Lower lobe of right lung (tissue), 2 donors: ENCODE measurements at regions not wholly inside any gene's neighbourhood (a gene's known extent, or its start where the extent isn't known, plus 50 kb on each side); places are given as distances from the start of the nearest gene placed in this dataset.

ENCODE experiments used
- ATAC-seq, 2 donors: fragments of 200-7000 bp; cut with Tn5 transposase; one replicate each; pipeline ENCODE4 v1.9.1; 2020 to 2022; ENCODE audit warnings: mild to moderate bottlenecking in 2 of 2, moderate library complexity in 2 of 2
- DNase-seq: peaks from one replicate; pipeline ENCODE4 v3.0.0-alpha.2; 2020
- H3K27ac ChIP-seq: fragments of 200-600 bp; one replicate; pipeline ENCODE4 v1.8.0; 2022
- H3K27me3 ChIP-seq: fragments of 200-600 bp; one replicate; pipeline ENCODE4 v1.8.0; 2022; ENCODE audit warnings: low read depth
- H3K36me3 ChIP-seq: fragments of 200-600 bp; one replicate; pipeline ENCODE4 v1.8.0; 2022; ENCODE audit warnings: mild to moderate bottlenecking
- H3K4me1 ChIP-seq: fragments of 200-600 bp; one replicate; pipeline ENCODE4 v1.8.0; 2022
- H3K4me3 ChIP-seq: fragments of 200-600 bp; one replicate; pipeline ENCODE4 v1.8.0; 2022; ENCODE audit warnings: mild to moderate bottlenecking
- H3K9me3 ChIP-seq: fragments of 200-600 bp; one replicate; pipeline ENCODE4 v1.8.0; 2022
- intact Hi-C: fragments of 100-400 bp; cut with DNase I; formaldehyde crosslinking; loops from one replicate; pipeline ENCODE4 v1.11.0; 2022
- TF ChIP-seq, protein P1 (sequence below): fragments of 200-600 bp; IDR thresholded peaks from one replicate; pipeline ENCODE4 v1.8.0; 2022; ENCODE audit warnings: antibody characterized with exemption, mild to moderate bottlenecking
- donor health status: DM: no; HTN: yes; CAD: no; lungs with severe emphysema.

DNA sequence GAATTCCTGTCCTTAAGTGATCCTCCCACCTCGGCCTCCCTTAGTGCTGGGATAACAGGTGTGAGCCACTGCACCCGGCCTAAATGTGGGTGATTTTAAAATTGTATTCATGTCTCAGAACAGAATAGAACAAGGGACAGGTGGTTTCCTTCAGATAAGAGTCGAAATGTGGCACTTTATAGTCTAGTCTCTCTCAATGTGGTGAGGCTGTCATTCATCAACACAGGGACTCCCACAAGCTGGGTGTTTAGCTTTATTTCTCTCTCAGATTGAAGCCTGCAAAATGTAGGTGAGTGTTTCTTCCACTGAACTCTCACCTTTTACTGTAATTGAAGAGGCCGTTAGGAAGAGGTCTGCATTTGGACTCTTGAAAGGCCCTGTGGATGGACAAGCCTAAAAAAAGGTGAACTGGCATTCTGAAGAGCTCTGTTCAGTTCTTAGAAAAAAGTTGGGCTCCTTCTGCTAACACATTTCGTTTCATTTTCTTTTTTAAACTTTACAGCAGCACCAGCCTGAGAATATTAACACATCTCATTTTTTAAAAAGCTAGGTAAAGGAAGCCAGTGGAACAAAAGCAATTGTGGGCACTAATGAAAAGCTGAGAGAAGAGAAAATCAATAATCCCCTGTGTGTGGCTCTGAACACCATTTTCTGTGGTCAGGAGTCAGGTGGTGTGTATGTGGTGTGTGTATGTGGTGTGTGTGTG is 126.2 kb upstream of the SLC28A3 start:
- no peaks in the 10 kb centered on the region for H3K27me3 ChIP-seq
- TF ChIP-seq, protein P1, sequence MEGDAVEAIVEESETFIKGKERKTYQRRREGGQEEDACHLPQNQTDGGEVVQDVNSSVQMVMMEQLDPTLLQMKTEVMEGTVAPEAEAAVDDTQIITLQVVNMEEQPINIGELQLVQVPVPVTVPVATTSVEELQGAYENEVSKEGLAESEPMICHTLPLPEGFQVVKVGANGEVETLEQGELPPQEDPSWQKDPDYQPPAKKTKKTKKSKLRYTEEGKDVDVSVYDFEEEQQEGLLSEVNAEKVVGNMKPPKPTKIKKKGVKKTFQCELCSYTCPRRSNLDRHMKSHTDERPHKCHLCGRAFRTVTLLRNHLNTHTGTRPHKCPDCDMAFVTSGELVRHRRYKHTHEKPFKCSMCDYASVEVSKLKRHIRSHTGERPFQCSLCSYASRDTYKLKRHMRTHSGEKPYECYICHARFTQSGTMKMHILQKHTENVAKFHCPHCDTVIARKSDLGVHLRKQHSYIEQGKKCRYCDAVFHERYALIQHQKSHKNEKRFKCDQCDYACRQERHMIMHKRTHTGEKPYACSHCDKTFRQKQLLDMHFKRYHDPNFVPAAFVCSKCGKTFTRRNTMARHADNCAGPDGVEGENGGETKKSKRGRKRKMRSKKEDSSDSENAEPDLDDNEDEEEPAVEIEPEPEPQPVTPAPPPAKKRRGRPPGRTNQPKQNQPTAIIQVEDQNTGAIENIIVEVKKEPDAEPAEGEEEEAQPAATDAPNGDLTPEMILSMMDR, result no peak
- DNase-seq, result no peak

GRCh38 chr9:84471816-84472215 is 131.3 kb upstream of the SLC28A3 start:
- H3K9me3 ChIP-seq, result no peaks in the 10 kb centered on the region
- no peaks in the 10 kb centered on the region for H3K4me1 ChIP-seq
- no peaks in the 10 kb centered on the region for H3K36me3 ChIP-seq
- no peak overlapping the region for H3K4me3 ChIP-seq
- DNase-seq, result no peak
- no peak for ATAC-seq
- H3K27ac ChIP-seq, result no peak overlapping the region
- intact Hi-C loops, result no loop called here
- TF ChIP-seq, protein P1, result no peak
- no peaks in the 10 kb centered on the region for H3K27me3 ChIP-seq

More for the DNA sequence above, 126.2 kb upstream of the SLC28A3 start:
- Histone ChIP-seq H3K36me3 (no peaks in the 10 kb centered on the region), H3K4me1 (no peaks in the 10 kb centered on the region), H3K4me3 (no peak overlapping the region), H3K27ac (no peak overlapping the region), H3K9me3 (no peaks in the 10 kb centered on the region)
- ATAC-seq, result no peak
- intact Hi-C loops, result no loop called here

DNA sequence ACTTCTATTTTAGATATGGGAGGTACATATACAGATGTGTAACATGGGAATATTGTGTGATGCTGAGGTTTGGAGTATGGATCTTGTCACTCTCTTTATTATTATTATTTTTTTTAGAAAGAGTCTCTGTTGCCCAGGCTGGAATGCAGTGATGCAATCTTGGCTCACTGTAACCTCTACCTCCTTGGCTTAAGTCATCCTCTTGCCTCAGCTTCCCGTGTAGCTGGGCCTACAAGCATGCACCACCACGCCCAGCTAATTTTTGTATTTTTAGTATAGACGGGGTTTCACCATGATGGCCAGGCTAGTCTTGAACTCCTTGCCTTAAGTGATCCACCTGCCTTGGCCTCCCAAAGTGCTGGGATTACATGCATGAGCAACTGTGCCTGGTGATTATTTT is 138.4 kb upstream of the SLC28A3 start:
- Histone ChIP-seq H3K27ac (no peak overlapping the region), H3K27me3 (no peaks in the 10 kb centered on the region), H3K4me1 (no peaks in the 10 kb centered on the region), H3K36me3 (no peaks in the 10 kb centered on the region), H3K9me3 (no peaks in the 10 kb centered on the region), H3K4me3 (no peak overlapping the region)
- DNase-seq (no peak), ATAC-seq (no peak)
- intact Hi-C loops, result no loop called here
- TF ChIP-seq, protein P1, result no peak

DNA sequence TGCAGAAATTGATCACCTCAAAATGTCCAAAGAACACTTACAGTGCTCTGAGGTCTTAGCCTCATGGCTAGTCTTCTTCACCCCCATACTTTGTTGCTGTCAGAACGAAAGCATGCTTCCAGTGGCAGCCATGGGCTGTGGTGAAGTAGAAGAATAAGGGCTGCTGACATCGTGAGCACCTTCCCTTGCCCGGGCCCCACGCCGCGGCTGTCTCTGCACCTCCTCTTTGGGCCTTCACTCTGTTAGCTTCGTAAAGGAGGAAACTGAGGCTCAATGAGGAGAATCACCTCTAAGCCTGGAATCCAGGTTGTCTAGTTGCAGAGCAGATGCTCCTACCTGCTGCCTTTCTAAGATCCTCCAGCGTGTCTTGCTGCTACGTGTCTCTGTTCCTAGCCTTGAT is 139.5 kb upstream of the SLC28A3 start:
- no peaks in the 10 kb centered on the region for H3K36me3 ChIP-seq
- no peaks in the 10 kb centered on the region for H3K4me1 ChIP-seq
- TF ChIP-seq, protein P1, result no peak
- DNase-seq (no peak), ATAC-seq (no peak)
- H3K27ac ChIP-seq, result no peak overlapping the region
- H3K9me3 ChIP-seq, result no peaks in the 10 kb centered on the region
- no peaks in the 10 kb centered on the region for H3K27me3 ChIP-seq
- no peak overlapping the region for H3K4me3 ChIP-seq
- intact Hi-C loops, result no loop called here

DNA sequence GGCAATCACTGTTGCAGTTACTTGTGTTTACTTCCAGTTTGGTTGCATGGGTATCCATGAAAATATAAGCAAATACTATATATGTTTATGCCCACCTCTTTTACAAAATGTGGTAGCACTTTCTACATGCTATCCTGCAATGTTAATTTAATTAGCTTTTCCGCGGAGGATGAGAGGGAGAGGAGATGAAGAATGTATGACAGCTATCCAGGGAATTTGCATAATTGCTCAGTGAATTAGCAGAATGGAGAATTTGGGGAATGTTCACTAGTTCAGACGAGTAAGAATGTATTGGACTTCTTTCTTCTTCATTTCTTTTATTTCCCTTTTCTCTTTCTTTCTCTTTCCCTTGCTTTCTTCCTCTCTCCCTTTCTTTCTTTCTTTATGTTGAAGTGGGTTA is 140.7 kb upstream of the SLC28A3 start:
- ATAC-seq, result no peak
- H3K27me3 ChIP-seq, result no peaks in the 10 kb centered on the region
- TF ChIP-seq, protein P1, result no peak
- no peaks in the 10 kb centered on the region for H3K9me3 ChIP-seq
- no peak for DNase-seq
- no peak overlapping the region for H3K27ac ChIP-seq
- no peaks in the 10 kb centered on the region for H3K4me1 ChIP-seq
- H3K36me3 ChIP-seq, result no peaks in the 10 kb centered on the region
- intact Hi-C loops, result no loop called here
- H3K4me3 ChIP-seq, result no peak overlapping the region
